HG02938 (cell line): ENCODE measurements at regions not wholly inside any gene's neighbourhood (a gene's known extent, or its start where the extent isn't known, plus 50 kb on each side); places are given as distances from the start of the nearest gene placed in this dataset.
"Not testable (repeated sequence)": the region's sequence is repeated elsewhere in the genome, so short reads cannot be mapped to it uniquely, and the experiment has no call there.

Experiments used
- ATAC-seq: cut with Tn5 transposase; IDR thresholded peaks from one replicate; pipeline ENCODE4 v1.9.1; 2021; ENCODE audit warnings: mild to moderate bottlenecking, moderate library complexity; ENCODE audit not compliant: unreplicated experiment

DNA sequence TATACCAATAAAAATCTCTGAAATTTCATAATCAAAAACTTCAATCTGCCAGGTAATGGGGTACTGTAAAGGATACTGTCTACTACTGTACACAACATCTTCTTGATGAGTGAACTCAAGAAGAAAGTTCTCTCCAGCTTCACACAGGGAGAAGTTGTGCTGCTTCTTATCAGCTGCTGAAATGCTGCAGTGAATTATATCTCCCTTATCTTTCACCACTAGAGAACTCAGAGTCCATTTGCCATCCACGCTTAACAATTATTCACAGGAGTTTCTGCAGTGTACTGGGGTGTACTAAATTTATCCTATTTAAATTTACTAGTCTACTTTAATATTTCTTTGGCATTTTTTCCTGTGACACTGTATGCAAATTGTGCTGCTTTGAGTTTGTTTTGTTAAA lies 384.8 kb downstream of the TFAP2B start:
- ATAC-seq: no peak

- not testable (repeated sequence) for ATAC-seq
Observed at GRCh38 chr6:51206686-51207085, 388.0 kb downstream of the TFAP2B start.

DNA sequence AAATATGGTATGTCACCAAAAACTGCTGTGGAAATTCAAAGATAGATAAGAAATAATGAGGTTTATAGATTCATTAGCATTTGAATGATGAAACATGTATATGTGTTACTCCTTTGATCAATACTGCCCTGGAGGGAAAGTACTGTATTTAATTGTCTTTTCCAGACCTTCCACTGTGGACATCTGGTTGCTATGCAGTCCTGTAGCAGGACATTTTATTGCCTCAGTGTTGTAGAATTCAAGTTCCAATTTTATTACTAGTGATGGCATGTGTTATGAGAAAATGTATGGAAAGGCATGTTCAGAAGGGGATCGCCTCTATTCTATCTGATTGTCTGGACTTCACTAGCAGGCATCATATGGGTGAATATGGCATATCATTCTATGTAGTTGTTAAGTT lies 391.0 kb downstream of the TFAP2B start:
- ATAC-seq: no peak

- no peak for ATAC-seq
Observed at GRCh38 chr6:51213811-51214210, 395.1 kb downstream of the TFAP2B start.

DNA sequence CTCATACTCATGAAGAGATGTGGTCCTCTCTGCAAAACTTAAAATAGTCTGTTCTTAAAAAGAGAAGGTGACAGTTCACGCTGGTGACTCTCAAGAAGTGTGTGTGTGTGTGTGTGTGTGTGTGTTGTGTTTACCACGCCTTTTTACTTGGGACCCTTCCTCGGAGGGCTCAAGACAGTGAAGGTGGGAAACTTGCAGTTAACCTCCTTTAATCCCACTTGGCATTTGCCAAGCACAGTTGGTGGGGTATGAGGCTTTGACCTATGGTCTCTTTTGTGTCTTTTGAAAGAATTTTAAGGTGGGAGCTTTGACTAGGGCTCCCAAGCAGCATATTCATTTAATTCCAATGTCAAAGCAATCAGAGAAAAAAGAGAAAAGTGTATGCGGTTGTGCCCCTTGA lies 395.8 kb downstream of the TFAP2B start:
- ATAC-seq: no peak

DNA sequence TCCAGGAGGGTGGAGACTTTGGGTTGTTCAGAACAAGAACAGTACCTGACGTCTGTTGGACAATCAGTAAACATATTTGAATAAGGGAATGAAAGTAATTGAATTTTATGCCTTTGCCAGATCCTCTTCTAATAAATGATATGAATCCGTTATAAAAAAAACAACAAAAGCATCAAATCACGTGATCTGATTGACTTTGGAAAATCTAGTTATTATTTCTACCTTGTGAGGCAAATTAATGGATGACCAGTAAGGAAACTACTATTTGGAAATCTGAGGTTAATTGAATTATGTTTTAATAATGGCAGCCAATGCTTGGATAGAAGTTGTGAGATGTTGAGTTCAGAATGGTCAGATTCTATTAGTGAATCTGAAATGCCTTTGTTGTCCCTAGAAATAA lies 399.5 kb downstream of the TFAP2B start:
- ATAC-seq: no peak

DNA sequence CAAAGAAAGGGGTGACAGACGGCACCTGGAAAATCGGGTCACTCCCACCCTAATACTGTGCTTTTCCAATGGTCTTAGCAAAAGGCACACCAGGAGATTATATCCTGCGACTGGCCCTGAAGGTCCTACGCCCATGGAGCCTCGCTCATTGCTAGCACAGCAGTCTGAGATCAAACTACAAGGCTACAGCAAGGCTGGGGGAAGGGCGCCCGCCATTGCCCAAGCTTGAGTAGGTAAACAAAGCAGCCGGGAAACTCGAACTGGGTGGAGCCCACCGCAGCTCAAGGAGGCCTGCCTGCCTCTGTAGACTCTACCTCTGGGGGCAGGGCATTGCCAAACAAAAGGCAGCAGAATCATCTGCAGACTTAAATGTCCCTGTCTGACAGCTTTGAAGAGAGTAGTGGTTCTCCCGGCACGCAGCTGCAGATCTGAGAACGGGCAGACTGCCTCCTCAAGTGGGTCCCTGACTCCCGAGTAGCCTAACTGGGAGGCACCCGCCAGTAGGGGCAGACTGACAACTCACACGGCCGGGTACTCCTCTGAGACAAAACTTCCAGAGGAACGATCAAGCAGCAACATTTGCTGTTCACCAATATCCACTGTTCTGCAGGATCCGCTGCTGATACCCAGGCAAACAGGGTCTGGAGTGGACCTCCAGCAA lies 406.0 kb downstream of the TFAP2B start:
- ATAC-seq: not testable (repeated sequence)

DNA sequence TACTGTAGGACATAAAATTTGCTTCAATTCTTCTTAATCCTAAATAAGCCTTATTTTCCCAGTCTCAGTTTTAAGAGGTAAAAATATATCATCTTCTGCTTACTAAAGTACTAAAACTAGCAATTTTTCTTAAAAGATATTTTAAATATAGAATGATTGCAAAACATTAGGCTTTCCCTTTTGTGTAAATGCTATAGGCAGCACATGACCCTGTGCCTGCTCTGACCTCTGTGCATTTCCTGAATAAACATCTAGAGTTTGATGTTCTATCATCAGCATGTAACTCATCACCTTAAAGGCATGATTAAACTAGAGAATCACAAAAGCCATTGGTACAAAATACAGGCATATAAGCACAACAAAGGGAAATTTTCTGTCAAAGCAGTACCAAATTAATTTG lies 422.7 kb downstream of the TFAP2B start:
- no peak for ATAC-seq

- no peak for ATAC-seq
Observed at GRCh38 chr6:51249798-51250197, 431.1 kb downstream of the TFAP2B start.

- no peak for ATAC-seq
Observed at GRCh38 chr6:51250317-51250716, 431.6 kb downstream of the TFAP2B start.

GRCh38 chr6:51257938-51258337 lies 439.3 kb downstream of the TFAP2B start:
- no peak for ATAC-seq

DNA sequence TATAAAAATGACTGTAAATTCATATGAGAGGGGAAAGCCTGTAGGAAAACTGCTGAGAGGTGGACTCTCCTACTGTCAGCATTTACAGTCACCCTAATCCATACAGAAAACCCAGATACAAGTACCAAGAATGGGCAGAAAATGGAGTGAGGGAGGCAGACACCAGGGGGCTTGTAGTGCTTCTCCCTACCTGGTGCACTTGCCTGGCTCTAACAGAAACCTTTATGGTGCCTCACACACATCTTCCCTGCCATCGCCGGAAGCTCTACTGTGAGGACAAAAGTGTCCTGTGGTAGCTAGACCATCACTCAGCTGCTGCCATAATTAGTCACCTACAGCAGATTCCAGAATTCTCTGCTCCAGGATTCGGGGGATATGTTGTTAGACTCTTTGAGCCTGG lies 441.3 kb downstream of the TFAP2B start:
- ATAC-seq: no peak

- ATAC-seq: no peak
Observed at GRCh38 chr6:51261691-51262090, 443.0 kb downstream of the TFAP2B start.

- no peak for ATAC-seq
Observed at GRCh38 chr6:51265426-51265825, 446.8 kb downstream of the TFAP2B start.

- no peak for ATAC-seq
Observed at GRCh38 chr6:51266604-51267003, 447.9 kb downstream of the TFAP2B start.

GRCh38 chr6:51268666-51269065 lies 450.0 kb downstream of the TFAP2B start:
- ATAC-seq: no peak

GRCh38 chr6:51269876-51270275 lies 451.2 kb downstream of the TFAP2B start:
- no peak for ATAC-seq

DNA sequence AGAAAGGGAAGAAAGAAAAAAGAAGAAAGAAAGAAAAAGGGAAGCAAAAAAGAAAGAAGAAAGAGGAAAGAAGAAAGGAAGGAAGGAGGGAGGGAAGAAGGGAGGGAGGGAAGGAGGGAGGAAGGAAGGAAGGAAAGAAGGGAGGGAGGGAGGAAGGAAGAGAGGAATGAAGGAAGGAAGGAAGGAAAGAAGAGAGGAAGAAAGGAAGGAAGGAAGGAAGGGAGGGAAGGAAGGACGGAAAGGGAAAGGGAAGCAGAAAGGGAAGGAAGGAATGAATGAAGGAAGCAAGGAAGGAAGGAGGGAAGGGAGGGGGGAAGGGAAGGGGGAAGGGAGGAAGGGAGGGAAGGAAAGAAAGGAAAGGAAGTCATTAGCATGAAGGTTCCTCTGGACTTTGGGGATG lies 452.9 kb downstream of the TFAP2B start:
- no peak for ATAC-seq

GRCh38 chr6:51273228-51273961 lies 454.7 kb downstream of the TFAP2B start:
- no peak for ATAC-seq

- no peak for ATAC-seq
Observed at GRCh38 chr6:51277474-51277873, 458.8 kb downstream of the TFAP2B start.

- ATAC-seq: no peak
Observed at GRCh38 chr6:51282026-51282425, 463.4 kb downstream of the TFAP2B start.

DNA sequence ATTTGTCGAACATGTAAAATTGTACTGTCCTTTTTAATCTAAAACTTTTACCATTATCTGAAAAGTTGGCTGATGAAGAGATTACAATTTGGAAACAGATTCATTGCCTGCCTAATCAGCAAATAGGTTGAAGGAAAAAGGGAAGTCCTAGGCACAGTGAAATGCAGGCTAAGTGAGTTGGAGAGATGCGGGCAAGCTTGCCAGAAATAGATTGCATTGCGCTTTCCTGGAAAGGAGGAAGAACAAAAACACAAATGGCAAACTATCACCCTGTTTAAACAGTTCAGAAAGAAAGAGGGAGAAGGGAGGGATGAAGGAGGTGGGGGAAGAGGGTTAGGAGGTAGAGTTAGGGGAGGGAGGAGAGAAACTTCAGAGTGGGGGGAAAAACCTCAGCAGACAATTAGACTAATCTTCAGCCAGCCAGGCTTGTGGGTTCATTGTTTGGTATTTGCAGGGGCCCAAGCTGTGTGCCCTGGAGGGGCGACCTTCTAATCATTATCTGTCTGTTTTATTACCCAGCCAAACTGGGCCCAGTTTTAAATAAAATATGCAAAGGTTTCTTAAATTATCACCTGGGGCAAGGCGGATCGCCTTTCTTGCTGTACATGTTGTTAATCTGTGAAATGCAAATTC lies 465.2 kb downstream of the TFAP2B start:
- no peak for ATAC-seq
